Stomach smooth muscle (tissue), 2 donors: ENCODE measurements at regions not wholly inside any gene's neighbourhood (a gene's known extent, or its start where the extent isn't known, plus 50 kb on each side); places are given as distances from the start of the nearest gene placed in this dataset.
"Not testable (repeated sequence)": the region's sequence is repeated elsewhere in the genome, so short reads cannot be mapped to it uniquely, and the experiment has no call there.

ENCODE experiments used
- H3K27ac ChIP-seq: one replicate; pipeline ENCODE4 v1.7.0; 2013; ENCODE audit warnings: mild to moderate bottlenecking, low read length, inconsistent platforms
- H3K27me3 ChIP-seq, 2 donors: one replicate each; pipeline ENCODE4 v1.7.0; 2013; ENCODE audit warnings: low read length in 2 of 2; ENCODE audit not compliant: insufficient read depth in 2 of 2, control insufficient read depth in 1 of 2
- H3K36me3 ChIP-seq, 2 donors: one replicate each; pipeline ENCODE4 v1.7.0; 2013; ENCODE audit warnings: low read length in 2 of 2; ENCODE audit not compliant: control insufficient read depth in 2 of 2, insufficient read depth in 2 of 2
- H3K4me1 ChIP-seq: one replicate; pipeline ENCODE4 v1.7.0; 2013; ENCODE audit warnings: low read length; ENCODE audit not compliant: control insufficient read depth, insufficient read depth
- H3K4me3 ChIP-seq, 2 donors: one replicate each; pipeline ENCODE4 v1.7.0; 2013; ENCODE audit warnings: low read length in 2 of 2
- H3K9ac ChIP-seq, 2 donors: one replicate each; pipeline ENCODE4 v1.7.0; 2013; ENCODE audit warnings: low read length in 2 of 2, mild to moderate bottlenecking in 1 of 2
- H3K9me3 ChIP-seq, 2 donors: one replicate each; pipeline ENCODE4 v1.7.0; 2013; ENCODE audit warnings: low read length in 2 of 2; ENCODE audit not compliant: control insufficient read depth in 2 of 2
- donor health status: healthy.
- donor health status: Pancreatic carcinoma.

DNA sequence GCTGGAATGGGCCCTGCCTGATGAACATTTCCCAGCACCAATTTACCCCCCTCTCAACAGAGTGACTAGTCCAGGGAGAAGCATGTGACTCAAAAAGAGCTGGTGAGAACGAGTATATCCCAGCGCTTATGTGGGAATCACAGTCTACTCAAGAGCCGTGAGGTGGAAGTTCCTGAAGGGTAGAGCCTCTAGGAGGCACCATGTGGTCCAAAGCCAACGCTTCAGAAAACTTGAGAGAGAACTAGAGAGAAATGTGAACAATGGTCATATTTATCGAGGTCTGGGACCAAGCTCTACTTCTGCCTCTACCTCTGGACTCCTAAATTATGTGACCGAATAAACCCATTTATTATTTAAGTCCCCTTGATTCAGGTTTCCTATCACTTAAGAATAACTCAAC is 111.0 kb upstream of the RAP2B start:
- Histone ChIP-seq H3K27me3 (no peaks in the 10 kb centered on the region), H3K9ac (no peak overlapping the region), H3K4me1 (peaks cover 11% of the 10 kb centered on the region), H3K36me3 (no peaks in the 10 kb centered on the region), H3K4me3 (no peak overlapping the region), H3K9me3 (no peaks in the 10 kb centered on the region), H3K27ac (no peak overlapping the region)

DNA sequence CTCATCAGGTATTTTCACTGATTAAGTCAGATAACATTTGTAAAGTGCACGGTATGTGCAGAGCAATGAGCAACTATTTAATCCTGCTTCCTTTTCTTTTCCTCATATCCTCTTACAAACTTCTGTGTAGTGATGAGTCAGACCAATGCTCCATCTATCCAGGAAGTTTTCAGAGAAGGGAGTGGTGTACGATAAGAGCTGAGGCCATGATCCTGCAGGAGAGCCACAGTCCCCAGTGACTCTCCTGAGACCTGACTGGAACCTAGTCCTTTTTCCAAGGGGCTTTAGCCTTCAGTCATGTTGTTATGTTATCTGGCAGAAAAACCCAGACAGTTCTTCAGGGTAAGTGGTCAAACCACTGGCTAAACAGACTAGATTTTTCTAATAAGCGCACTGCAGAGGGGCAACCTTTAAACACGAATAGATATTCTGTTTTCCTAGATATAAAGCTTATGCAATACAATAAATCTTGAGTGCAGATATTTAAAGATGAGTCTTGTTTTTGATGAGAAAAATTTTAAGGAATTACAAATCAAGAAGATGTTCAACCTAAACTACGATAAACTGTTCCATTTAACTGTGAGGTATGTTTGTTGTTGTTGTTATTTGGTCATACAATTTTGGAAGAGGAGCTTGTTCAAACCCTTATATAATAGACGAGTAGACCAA is 110.5 kb upstream of the RAP2B start:
- Histone ChIP-seq H3K36me3 (no peaks in the 10 kb centered on the region), H3K27ac (peak overlapping the region; percentile 68), H3K4me3 (no peak overlapping the region), H3K9me3 (no peaks in the 10 kb centered on the region), H3K9ac (no peak overlapping the region), H3K27me3 (no peaks in the 10 kb centered on the region), H3K4me1 (peaks cover 11% of the 10 kb centered on the region)

DNA sequence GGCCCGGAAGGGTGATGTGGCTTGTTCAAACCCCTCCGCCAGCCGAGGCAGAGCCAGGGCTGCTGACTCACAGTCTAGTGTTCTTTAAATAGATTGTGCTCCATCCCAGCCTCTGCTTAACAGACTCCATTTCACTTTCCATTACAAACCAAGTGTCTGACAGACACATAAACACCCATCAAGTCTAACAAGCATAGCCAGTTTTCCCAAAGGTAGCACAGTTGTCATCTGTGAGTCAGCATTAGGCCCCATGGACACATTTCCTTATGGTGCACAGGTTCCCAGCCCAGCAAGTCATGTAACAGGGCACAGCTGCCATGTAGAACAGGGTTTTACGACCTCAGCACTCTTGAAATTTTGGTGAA is 109.9 kb upstream of the RAP2B start:
- peak overlapping the region in 1 of 2 donors; percentile 31 for H3K4me3 ChIP-seq
- H3K9me3 ChIP-seq = no peaks in the 10 kb centered on the region
- no peaks in the 10 kb centered on the region for H3K27me3 ChIP-seq
- H3K27ac ChIP-seq = peak overlapping the region; percentile 68
- no peak overlapping the region for H3K9ac ChIP-seq
- peaks cover 11% of the 10 kb centered on the region for H3K4me1 ChIP-seq
- H3K36me3 ChIP-seq = no peaks in the 10 kb centered on the region

DNA sequence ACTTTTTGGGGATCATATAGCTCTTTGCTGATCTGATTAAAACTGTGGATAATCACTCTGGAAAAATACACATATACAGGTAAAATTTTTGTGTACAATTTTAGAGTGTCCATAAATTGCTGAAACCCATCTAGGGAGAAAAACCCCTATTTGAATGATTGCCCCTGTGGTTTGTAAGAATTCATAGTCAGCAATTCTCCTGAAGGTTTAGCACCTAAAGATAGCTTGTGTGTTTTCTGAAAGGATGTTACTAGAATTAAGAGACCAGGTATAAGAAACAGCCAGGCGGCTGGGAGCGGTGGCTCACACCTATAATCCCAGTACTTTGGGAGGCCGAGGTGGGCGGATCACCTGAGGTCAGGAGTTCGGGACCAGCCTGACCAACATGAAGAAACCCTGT is 106.8 kb upstream of the RAP2B start:
- H3K36me3 ChIP-seq = no peaks in the 10 kb centered on the region

DNA sequence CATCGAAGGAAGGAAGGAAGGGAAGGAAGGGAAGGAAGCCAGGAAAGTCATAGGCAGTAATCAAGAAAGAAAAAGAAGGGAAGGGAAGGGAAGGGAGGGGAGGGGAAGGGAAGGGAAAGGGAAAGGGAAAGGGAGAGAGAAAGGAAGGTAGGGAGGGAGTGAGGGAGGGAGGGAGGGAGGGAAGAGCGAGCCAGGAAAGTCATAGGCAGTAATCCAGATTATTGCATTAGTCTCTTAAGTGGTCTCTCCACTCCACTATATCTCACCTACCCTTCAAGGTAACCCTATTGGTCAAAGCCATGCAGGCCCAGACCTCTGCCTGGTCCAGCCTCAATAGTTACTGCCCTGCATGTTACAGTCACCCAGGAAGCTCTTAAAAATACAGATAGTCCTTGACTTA is 106.2 kb upstream of the RAP2B start:
- Histone ChIP-seq H3K27ac (no peak overlapping the region), H3K4me3 (no peak overlapping the region), H3K27me3 (no peaks in the 10 kb centered on the region), H3K9me3 (no peaks in the 10 kb centered on the region), H3K36me3 (no peaks in the 10 kb centered on the region), H3K4me1 (peaks cover 11% of the 10 kb centered on the region), H3K9ac (no peak overlapping the region)

More for the DNA sequence above, 106.8 kb upstream of the RAP2B start:
- H3K27me3 ChIP-seq = no peaks in the 10 kb centered on the region
- no peak overlapping the region for H3K27ac ChIP-seq
- H3K4me3 ChIP-seq = no peak overlapping the region
- no peaks in the 10 kb centered on the region for H3K9me3 ChIP-seq
- peaks cover 11% of the 10 kb centered on the region for H3K4me1 ChIP-seq
- no peak overlapping the region for H3K9ac ChIP-seq

DNA sequence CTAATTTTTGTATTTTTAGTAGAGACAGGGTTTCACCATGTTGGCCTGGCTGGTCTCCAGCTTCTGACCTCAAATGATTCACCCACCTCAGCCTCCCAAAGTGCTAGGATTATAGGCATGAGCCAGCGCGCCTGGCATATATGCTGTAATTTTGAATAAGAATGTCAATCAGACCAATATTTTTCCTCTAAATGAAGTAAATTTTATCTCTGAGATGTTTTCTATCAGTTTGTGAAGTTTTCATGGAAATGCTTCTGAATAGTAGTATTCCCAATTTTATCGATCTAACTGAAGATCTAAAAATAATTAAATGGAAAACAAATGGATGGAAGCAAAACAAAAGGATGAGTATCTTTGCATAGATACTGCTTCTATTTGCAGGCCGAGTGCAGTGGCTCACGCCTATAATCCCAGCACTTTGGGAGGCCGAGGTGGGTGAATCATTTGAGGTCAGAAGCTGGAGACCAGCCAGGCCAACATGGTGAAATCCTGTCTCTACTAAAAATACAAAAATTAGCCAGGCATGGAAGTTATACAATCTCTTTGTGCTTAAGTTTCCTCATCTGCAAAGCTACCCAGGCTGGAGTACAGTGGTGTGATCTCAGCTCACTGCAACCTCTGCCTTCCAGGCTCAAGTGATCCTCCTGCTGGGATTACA is 103.9 kb upstream of the RAP2B start:
- H3K36me3 ChIP-seq, H3K9ac ChIP-seq, H3K4me1 ChIP-seq, H3K4me3 ChIP-seq, H3K9me3 ChIP-seq, H3K27ac ChIP-seq, H3K27me3 ChIP-seq: not testable (repeated sequence)

DNA sequence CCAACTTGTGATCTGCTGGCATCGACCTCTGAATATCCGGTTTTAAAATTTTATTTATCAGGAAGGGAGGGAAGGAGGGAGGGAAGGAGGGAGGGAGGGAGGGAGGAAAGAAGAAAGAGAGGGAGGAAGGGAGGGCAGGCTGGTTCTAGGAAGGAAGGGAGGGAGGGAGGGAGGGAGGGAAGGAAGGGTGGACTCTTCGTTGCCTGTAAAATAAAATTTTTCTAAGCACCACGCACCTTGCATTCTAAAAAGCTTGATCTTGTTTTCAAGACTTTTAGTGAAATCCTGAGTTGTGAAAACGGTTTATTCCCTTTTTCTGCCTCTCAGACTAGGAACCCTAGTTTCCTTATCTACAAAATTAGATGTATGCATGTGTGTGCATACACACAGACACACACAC is 101.7 kb upstream of the RAP2B start:
- no peak overlapping the region for H3K9ac ChIP-seq
- H3K4me1 ChIP-seq = no peaks in the 10 kb centered on the region
- no peaks in the 10 kb centered on the region for H3K9me3 ChIP-seq
- no peaks in the 10 kb centered on the region for H3K27me3 ChIP-seq
- no peaks in the 10 kb centered on the region for H3K36me3 ChIP-seq
- no peak overlapping the region for H3K27ac ChIP-seq
- no peak overlapping the region for H3K4me3 ChIP-seq

DNA sequence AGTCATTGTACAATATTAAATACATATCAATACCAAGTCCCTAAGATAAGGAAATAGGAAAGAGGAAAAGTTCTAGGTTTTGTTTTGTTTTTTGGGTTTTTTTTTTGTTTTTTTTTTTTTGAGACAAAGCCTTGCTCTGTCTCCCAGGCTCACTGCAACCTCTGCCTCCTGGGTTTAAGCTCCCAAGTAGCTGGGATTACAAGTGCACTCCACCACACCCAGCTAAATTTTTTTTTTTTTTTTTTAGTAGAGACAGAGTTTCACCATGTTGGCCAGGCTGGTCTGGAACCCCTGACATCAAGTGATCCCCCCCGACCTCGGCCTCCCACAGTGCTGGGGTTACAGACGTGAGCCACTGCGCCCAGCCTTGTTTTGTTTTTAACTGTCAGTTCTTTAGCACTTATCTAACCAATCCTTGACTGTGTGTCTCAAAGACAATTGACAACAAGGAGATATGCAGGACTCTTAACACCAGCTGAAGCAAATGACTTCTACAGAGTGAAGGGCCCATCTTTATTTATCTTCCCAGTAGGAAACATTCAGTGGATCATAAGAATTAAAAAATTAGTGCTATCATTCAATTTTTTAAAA is 100.0 kb upstream of the RAP2B start:
- no peak overlapping the region for H3K27ac ChIP-seq
- H3K4me1 ChIP-seq = no peaks in the 10 kb centered on the region
- H3K9me3 ChIP-seq = no peaks in the 10 kb centered on the region
- H3K27me3 ChIP-seq = no peaks in the 10 kb centered on the region
- no peak overlapping the region for H3K9ac ChIP-seq
- no peak overlapping the region for H3K4me3 ChIP-seq
- no peaks in the 10 kb centered on the region for H3K36me3 ChIP-seq

DNA sequence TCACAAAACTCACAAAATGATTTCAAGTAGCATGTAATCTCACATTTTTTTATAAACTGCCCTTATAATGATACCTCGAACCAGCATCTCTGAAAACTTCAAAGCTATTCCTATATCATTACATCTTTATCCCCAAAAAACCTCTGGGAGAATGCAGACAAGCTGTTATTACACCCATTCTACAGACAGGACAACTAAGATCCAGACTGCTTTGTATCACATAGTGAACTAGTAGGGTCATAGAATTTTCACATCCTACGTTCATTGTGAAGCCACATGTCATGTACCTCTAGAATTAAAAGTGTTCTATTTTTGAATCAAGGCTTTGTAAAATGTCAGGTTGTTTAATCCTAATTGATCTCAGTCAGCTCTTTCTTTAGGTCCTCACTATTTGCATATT is 98.7 kb upstream of the RAP2B start:
- Histone ChIP-seq H3K27ac (no peak overlapping the region), H3K36me3 (no peaks in the 10 kb centered on the region), H3K9ac (no peak overlapping the region), H3K27me3 (no peaks in the 10 kb centered on the region), H3K4me1 (no peaks in the 10 kb centered on the region), H3K4me3 (no peak overlapping the region), H3K9me3 (no peaks in the 10 kb centered on the region)

DNA sequence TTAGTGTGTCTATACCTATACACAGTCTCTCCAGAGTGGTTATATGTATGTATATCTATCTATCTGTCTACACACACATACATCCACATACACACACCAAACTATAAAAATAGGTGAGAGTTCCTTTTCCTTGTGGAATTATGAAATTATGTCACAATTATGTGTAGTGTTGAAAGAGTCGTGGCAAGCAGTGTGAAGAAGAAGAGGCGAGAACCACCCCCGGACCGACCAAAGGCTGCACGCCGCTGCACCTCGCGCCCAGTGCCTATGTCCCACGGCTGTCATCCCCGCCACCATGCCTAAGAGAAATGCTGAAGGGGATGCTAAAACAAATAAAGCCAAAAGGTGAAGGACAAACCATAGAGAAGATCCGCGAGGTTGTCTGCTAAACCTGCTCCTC is 95.0 kb upstream of the RAP2B start:
- H3K27ac ChIP-seq = no peak overlapping the region

More for the DNA sequence above, 95.0 kb upstream of the RAP2B start:
- no peak overlapping the region for H3K9ac ChIP-seq
- H3K4me1 ChIP-seq = no peaks in the 10 kb centered on the region
- no peak overlapping the region for H3K4me3 ChIP-seq
- no peaks in the 10 kb centered on the region for H3K27me3 ChIP-seq
- H3K9me3 ChIP-seq = no peaks in the 10 kb centered on the region
- H3K36me3 ChIP-seq = no peaks in the 10 kb centered on the region
